ENCODE measurements at regions not wholly inside any gene's neighbourhood (a gene's known extent, or its start where the extent isn't known, plus 50 kb on each side); places are given as distances from the start of the nearest gene placed in this dataset.

GRCh38 chr7:17233603-17234002 is 64.8 kb upstream of the AHR start:
- H3K4me1 ChIP-seq (replicated peaks in 1 of 4; ENCODE audit: control insufficient read depth in 3 of 4, insufficient read depth in 4 of 4, low read length in 3 of 4) = no peaks in the 10 kb centered on the region
- no peak overlapping the region for H2BK20ac ChIP-seq (ENCODE audit: low read length)
- H3K14ac ChIP-seq (ENCODE audit: insufficient read length) = no peak overlapping the region
- no peak overlapping the region for H3K9ac ChIP-seq (replicated peaks in 1 of 4; ENCODE audit: extremely low read depth in 1 of 4, low read depth in 3 of 4, low read length in 3 of 4)
- no peak overlapping the region for H2BK5ac ChIP-seq (ENCODE audit: low read depth, low read length)
- no peak overlapping the region for H4K91ac ChIP-seq (replicated peaks; ENCODE audit: insufficient read length, low read length)
- no peaks in the 10 kb centered on the region for H3K27me3 ChIP-seq (replicated peaks in 1 of 4; ENCODE audit: control insufficient read depth in 3 of 4, extremely low read depth in 1 of 4, insufficient read depth in 3 of 4, low read length in 3 of 4)
- POLR2A ChIA-PET (ENCODE audit: partially characterized antibody) = no interaction called here
- FAIRE-seq (no peak), DNase-seq (ENCODE audit: low read depth in 1 of 2, low spot score in 2 of 2) (no peak)
- 84% methylated on average over 2 of the region's 2 CpGs; no CpG with 5 or more reads in 1 of the 2 experiments for WGBS, 2 experiments (ENCODE audit: extremely low coverage in 1 of 2, insufficient coverage in 1 of 2, insufficient read length in 1 of 2, insufficient replicate concordance in 2 of 2, low coverage in 1 of 2, low lambda C conversion rate in 2 of 2, missing lambda C conversion rate in 1 of 2)
- H3K56ac ChIP-seq (replicated peaks; ENCODE audit: insufficient read length, low read depth, low read length) = no peak overlapping the region
- no peak overlapping the region for H4K8ac ChIP-seq (ENCODE audit: extremely low read depth, insufficient read depth, low read length)
- H3K36me3 ChIP-seq (ENCODE audit: control insufficient read depth in 2 of 4, insufficient read depth in 4 of 4, low read length in 3 of 4) = no peaks in the 10 kb centered on the region
- H4K5ac ChIP-seq (ENCODE audit: insufficient read length, low read depth, low read length) = no peak overlapping the region
- H3K4me2 ChIP-seq (ENCODE audit: insufficient read depth in 1 of 2, low read depth in 2 of 2, low read length in 2 of 2) = no peak overlapping the region
- H3K79me2 ChIP-seq (ENCODE audit: control insufficient read depth in 1 of 2, insufficient read depth in 2 of 2, low read length in 2 of 2) = no peaks in the 10 kb centered on the region
- no peak overlapping the region for H3K27ac ChIP-seq (ENCODE audit: low read depth, low read length)
- no peak overlapping the region for H3K4me3 ChIP-seq (ENCODE audit: extremely low read depth in 1 of 4, insufficient read depth in 2 of 4, low read depth in 3 of 4, low read length in 4 of 4)
- H3K9me3 ChIP-seq (ENCODE audit: insufficient read depth in 2 of 2, low read depth in 1 of 2, low read length in 1 of 2) = no peaks in the 10 kb centered on the region
- H3K79me1 ChIP-seq (ENCODE audit: low read depth, low read length) = no peaks in the 10 kb centered on the region
- no peak overlapping the region for H3K23ac ChIP-seq (ENCODE audit: insufficient read length)
- H2AK5ac ChIP-seq (ENCODE audit: low read depth, low read length) = no peak overlapping the region
- no peak overlapping the region for H3K18ac ChIP-seq (ENCODE audit: extremely low read depth, low read length)
- H4K20me1 ChIP-seq (replicated peaks in 1 of 2; ENCODE audit: control insufficient read depth in 1 of 2, insufficient read depth in 2 of 2, low read length in 2 of 2) = no peaks in the 10 kb centered on the region
- no peak overlapping the region for H2BK120ac ChIP-seq (replicated peaks; ENCODE audit: low read depth, low read length)
- no peak overlapping the region for H3K4ac ChIP-seq (replicated peaks; ENCODE audit: insufficient read length, low read depth, low read length)
- no peak overlapping the region for H2AFZ ChIP-seq (ENCODE audit: low read length)
- H3K23me2 ChIP-seq (ENCODE audit: low read depth, low read length) = no peaks in the 10 kb centered on the region
- no peak for TF ChIP-seq CTBP2 (IDR thresholded peaks at IDR 0.05; ENCODE audit: borderline replicate concordance, insufficient read depth, insufficient read length, low read length)
- no peak for TF ChIP-seq USF2 (IDR thresholded peaks at IDR 0.05; ENCODE audit: low read length)
- no peak for TF ChIP-seq SIN3A (conservative IDR thresholded peaks at IDR 0.05 in 1 of 2, IDR thresholded peaks at IDR 0.05 in 1 of 2; ENCODE audit: low read depth in 1 of 2, low read length in 2 of 2)
- TF ChIP-seq RNF2 (IDR thresholded peaks at IDR 0.05; ENCODE audit: borderline replicate concordance, low read depth, low read length, missing control alignments, poor library complexity, severe bottlenecking) = no peak
- TF ChIP-seq CEBPB (IDR thresholded peaks at IDR 0.05; ENCODE audit: low read depth, low read length) = no peak
- TF ChIP-seq EGR1 (IDR thresholded peaks at IDR 0.05; ENCODE audit: borderline replicate concordance, low read depth, low read length) = no peak
- TF ChIP-seq TAF7 (optimal IDR thresholded peaks at IDR 0.05; ENCODE audit: borderline replicate concordance, low read depth, low read length) = no peak
- H2BK15ac ChIP-seq (ENCODE audit: low read length) = no peak overlapping the region
- CTCF ChIA-PET (ENCODE audit: partially characterized antibody) = no interaction called here
- no peak overlapping the region for H2BK12ac ChIP-seq (ENCODE audit: low read depth, low read length)
